ENCODE measurements at regions not wholly inside any gene's neighbourhood (a gene's known extent, or its start where the extent isn't known, plus 50 kb on each side); places are given as distances from the start of the nearest gene placed in this dataset.
"Not testable (repeated sequence)": the region's sequence is repeated elsewhere in the genome, so short reads cannot be mapped to it uniquely, and the experiment has no call there.

GRCh38 chr17:26881195-26881594 lies 412.7 kb upstream of the WSB1 start:
- DNase-seq (ENCODE audit: low read depth, low spot score): not testable (repeated sequence)

GRCh38 chr17:26882097-26882761 lies 411.7 kb upstream of the WSB1 start:
- DNase-seq (ENCODE audit: low read depth, low spot score): not testable (repeated sequence)

GRCh38 chr17:26883878-26884740 lies 409.8 kb upstream of the WSB1 start:
- DNase-seq (ENCODE audit: low read depth, low spot score): not testable (repeated sequence)

- DNase-seq (ENCODE audit: low read depth, low spot score): not testable (repeated sequence)
Measured at GRCh38 chr17:26884741-26885059, 409.2 kb upstream of the WSB1 start.

- DNase-seq (ENCODE audit: low read depth, low spot score): peak; percentile 6
Measured at GRCh38 chr17:26885244-26885970, 408.5 kb upstream of the WSB1 start.
